ENCODE measurements at regions not wholly inside any gene's neighbourhood (a gene's known extent, or its start where the extent isn't known, plus 50 kb on each side); places are given as distances from the start of the nearest gene placed in this dataset.
A peak's percentile ranks its signal among the peaks of the same experiment; 100 is the strongest.

GRCh38 chr2:54386585-54386984 is 69.5 kb upstream of the SPTBN1 start:
- intact Hi-C loops (cut with DNase I), result no loop called here
- Histone ChIP-seq H3K36me3 (ENCODE audit: insufficient read depth in 1 of 2, low read depth in 1 of 2) (no peaks in the 10 kb centered on the region), H3K9me3 (no peaks in the 10 kb centered on the region), H3K27ac (peak overlapping the region; percentile 60), H3K4me3 (no peak overlapping the region), H3K27me3 (ENCODE audit: insufficient read depth in 3 of 3, low read length in 2 of 3) (no peaks in the 10 kb centered on the region), H3K4me1 (peaks cover 3% of the 10 kb centered on the region)
- TF ChIP-seq CTCF (IDR thresholded peaks at IDR 0.05), result no peak
- ATAC-seq (no peak), DNase-seq (no peak)
- 49 to 59% (median 56%) methylated on average over 3 of the region's 3 CpGs for WGBS, 3 donors

- H3K27ac ChIP-seq, result peak overlapping the region; percentile 60
- H3K4me1 ChIP-seq, result peaks cover 3% of the 10 kb centered on the region
- intact Hi-C loops (cut with DNase I), result no loop called here
- TF ChIP-seq CTCF (IDR thresholded peaks at IDR 0.05), result no peak
- H3K27me3 ChIP-seq (ENCODE audit: insufficient read depth in 3 of 3, low read length in 2 of 3), result no peaks in the 10 kb centered on the region
- ATAC-seq (peak in 3 of 4 donors; percentile 61 to 79 (median 66)), DNase-seq (peak; percentile 45 to 69)
- no peaks in the 10 kb centered on the region for H3K36me3 ChIP-seq (ENCODE audit: insufficient read depth in 1 of 2, low read depth in 1 of 2)
- H3K4me3 ChIP-seq, result no peak overlapping the region
- 32 to 42% (median 34%) methylated on average over 7 of the region's 7 CpGs for WGBS, 3 donors
- H3K9me3 ChIP-seq, result no peaks in the 10 kb centered on the region
Observed at GRCh38 chr2:54387059-54387991, 68.8 kb upstream of the SPTBN1 start.

GRCh38 chr2:54388076-54388475 is 68.1 kb upstream of the SPTBN1 start:
- no peaks in the 10 kb centered on the region for H3K36me3 ChIP-seq (ENCODE audit: insufficient read depth in 1 of 2, low read depth in 1 of 2)
- intact Hi-C loops (cut with DNase I), result no loop called here
- no peak for ATAC-seq
- 67 to 70% (median 70%) methylated on average over 5 of the region's 5 CpGs for WGBS, 3 donors
- no peak overlapping the region for H3K27ac ChIP-seq
- H3K4me3 ChIP-seq, result no peak overlapping the region
- H3K27me3 ChIP-seq (ENCODE audit: insufficient read depth in 3 of 3, low read length in 2 of 3), result no peaks in the 10 kb centered on the region
- DNase-seq, result no peak
- H3K4me1 ChIP-seq, result peaks cover 3% of the 10 kb centered on the region
- no peaks in the 10 kb centered on the region for H3K9me3 ChIP-seq
- no peak for TF ChIP-seq CTCF (IDR thresholded peaks at IDR 0.05)

GRCh38 chr2:54392555-54393324 is 63.4 kb upstream of the SPTBN1 start:
- no peak overlapping the region for H3K27ac ChIP-seq
- H3K4me3 ChIP-seq, result no peak overlapping the region
- intact Hi-C loops (cut with DNase I), result no loop called here
- H3K36me3 ChIP-seq (ENCODE audit: insufficient read depth in 1 of 2, low read depth in 1 of 2), result no peaks in the 10 kb centered on the region
- ATAC-seq (no peak), DNase-seq (no peak)
- no peaks in the 10 kb centered on the region for H3K27me3 ChIP-seq (ENCODE audit: insufficient read depth in 3 of 3, low read length in 2 of 3)
- H3K4me1 ChIP-seq, result no peaks in the 10 kb centered on the region
- 97 to 100% (median 98%) methylated on average over 2 of the region's 2 CpGs for WGBS, 3 donors
- H3K9me3 ChIP-seq, result no peaks in the 10 kb centered on the region
- no peak for TF ChIP-seq CTCF (IDR thresholded peaks at IDR 0.05)
